ENCODE measurements at regions not wholly inside any gene's neighbourhood (a gene's known extent, or its start where the extent isn't known, plus 50 kb on each side); places are given as distances from the start of the nearest gene placed in this dataset.

GRCh38 chr2:41870265-41870585, 177.6 kb upstream of the PKDCC start:
- no peak for DNase-seq

- no peak for DNase-seq
Measured at GRCh38 chr2:41871080-41871479, 176.7 kb upstream of the PKDCC start.

- no peak for DNase-seq
Measured at GRCh38 chr2:41872646-41873045, 175.2 kb upstream of the PKDCC start.

GRCh38 chr2:41873102-41874031, 174.5 kb upstream of the PKDCC start:
- DNase-seq = no peak

- DNase-seq = no peak
Measured at GRCh38 chr2:41877114-41877678, 170.6 kb upstream of the PKDCC start.

GRCh38 chr2:41878056-41878455, 169.8 kb upstream of the PKDCC start:
- no peak for DNase-seq

- DNase-seq = no peak
Measured at GRCh38 chr2:41878716-41879234, 169.0 kb upstream of the PKDCC start.

- peak; percentile 85 for DNase-seq
Measured at GRCh38 chr2:41879235-41879916, 168.4 kb upstream of the PKDCC start.

GRCh38 chr2:41880561-41881243, 167.1 kb upstream of the PKDCC start:
- DNase-seq = no peak

- DNase-seq = no peak
Measured at GRCh38 chr2:41881249-41881648, 166.6 kb upstream of the PKDCC start.

GRCh38 chr2:41884718-41885117, 163.1 kb upstream of the PKDCC start:
- DNase-seq = no peak

GRCh38 chr2:41886145-41886664, 161.6 kb upstream of the PKDCC start:
- DNase-seq = no peak

GRCh38 chr2:41886757-41887156, 161.1 kb upstream of the PKDCC start:
- DNase-seq = no peak

- no peak for DNase-seq
Measured at GRCh38 chr2:41890341-41890740, 157.5 kb upstream of the PKDCC start.

GRCh38 chr2:41892476-41892875, 155.3 kb upstream of the PKDCC start:
- no peak for DNase-seq

- no peak for DNase-seq
Measured at GRCh38 chr2:41894563-41895333, 153.1 kb upstream of the PKDCC start.

GRCh38 chr2:41895334-41895664, 152.5 kb upstream of the PKDCC start:
- DNase-seq = no peak

- DNase-seq = no peak
Measured at GRCh38 chr2:41896186-41896846, 151.5 kb upstream of the PKDCC start.

GRCh38 chr2:41899189-41899588, 148.6 kb upstream of the PKDCC start:
- no peak for DNase-seq

- no peak for DNase-seq
Measured at GRCh38 chr2:41900101-41900577, 147.7 kb upstream of the PKDCC start.

- no peak for DNase-seq
Measured at GRCh38 chr2:41902897-41903296, 144.9 kb upstream of the PKDCC start.
